ENCODE measurements at regions not wholly inside any gene's neighbourhood (a gene's known extent, or its start where the extent isn't known, plus 50 kb on each side); places are given as distances from the start of the nearest gene placed in this dataset.

- no peaks in the 10 kb centered on the region for H3K9me3 ChIP-seq (ENCODE audit: low read length)
- POLR2A ChIA-PET (ENCODE audit: unreplicated experiment) = no interaction called here
- H3K4me1 ChIP-seq (ENCODE audit: insufficient read depth, low read length) = no peaks in the 10 kb centered on the region
- no peaks in the 10 kb centered on the region for H3K27me3 ChIP-seq (ENCODE audit: low read length)
- H3K9me2 ChIP-seq (replicated peaks; ENCODE audit: low read length) = no peaks in the 10 kb centered on the region
- intact Hi-C loops (cut with micrococcal nuclease) = loop anchor here (1.0 to 10.0 kb wide), 9 partner anchors 199 to 1807 kb away; no protein-coding TSS in a partner anchor
- no peaks in the 10 kb centered on the region for H3K36me3 ChIP-seq (ENCODE audit: low read depth, low read length)
- no peak overlapping the region for H3K27ac ChIP-seq (ENCODE audit: low read length)
- H4K20me1 ChIP-seq (ENCODE audit: low read length) = no peaks in the 10 kb centered on the region
- no peak overlapping the region for H3K4me3 ChIP-seq (ENCODE audit: low read length)
- H3K79me2 ChIP-seq (ENCODE audit: low read length) = no peaks in the 10 kb centered on the region
- H2AFZ ChIP-seq (ENCODE audit: low read length) = no peak overlapping the region
- H3K4me2 ChIP-seq (ENCODE audit: low read length) = no peak overlapping the region
- ATAC-seq (peak; percentile 85), DNase-seq (peak; percentile 84)
- H3F3A ChIP-seq (ENCODE audit: low read length, unreplicated experiment) = no peaks in the 10 kb centered on the region
- CTCF ChIA-PET = no interaction called here
- no peak overlapping the region for H3K9ac ChIP-seq (ENCODE audit: low read length)
- TF ChIP-seq EZH2 (IDR thresholded peaks at IDR 0.05; ENCODE audit: low read length, unreplicated experiment) = no peak
- peak; percentile 93 for TF ChIP-seq CTCF (conservative IDR thresholded peaks at IDR 0.05; ENCODE audit: low read depth, low read length)
- no TSS peak for BruUV-seq (replicated peaks)
Measured at GRCh38 chr3:109731639-109732473, 394.5 kb upstream of the DPPA4 start.

GRCh38 chr3:109743981-109744380, 406.6 kb upstream of the DPPA4 start:
- BruUV-seq (replicated peaks) = no TSS peak
- POLR2A ChIA-PET (ENCODE audit: unreplicated experiment) = interaction anchor here (0.6 kb wide), 1 partner anchor 59 kb away, joined by 4 read pairs; no protein-coding TSS in a partner anchor
- Histone ChIP-seq H3K4me1 (ENCODE audit: insufficient read depth, low read length) (no peaks in the 10 kb centered on the region), H3K9me2 (replicated peaks; ENCODE audit: low read length) (no peaks in the 10 kb centered on the region), H3K4me3 (ENCODE audit: low read length) (no peak overlapping the region), H4K20me1 (ENCODE audit: low read length) (no peaks in the 10 kb centered on the region), H3F3A (ENCODE audit: low read length, unreplicated experiment) (no peaks in the 10 kb centered on the region), H3K4me2 (ENCODE audit: low read length) (no peak overlapping the region), H3K27me3 (ENCODE audit: low read length) (no peaks in the 10 kb centered on the region), H3K79me2 (ENCODE audit: low read length) (no peaks in the 10 kb centered on the region), H3K27ac (ENCODE audit: low read length) (no peak overlapping the region), H3K9ac (ENCODE audit: low read length) (no peak overlapping the region), H2AFZ (ENCODE audit: low read length) (no peak overlapping the region), H3K9me3 (ENCODE audit: low read length) (no peaks in the 10 kb centered on the region), H3K36me3 (ENCODE audit: low read depth, low read length) (no peaks in the 10 kb centered on the region)
- DNase-seq = no peak
- TF ChIP-seq EZH2phosphoT487 (IDR thresholded peaks at IDR 0.05; ENCODE audit: borderline replicate concordance, low read length) = no peak
- no peak for TF ChIP-seq CTCF (conservative IDR thresholded peaks at IDR 0.05; ENCODE audit: low read depth, low read length)
- no peak for TF ChIP-seq EZH2 (IDR thresholded peaks at IDR 0.05; ENCODE audit: low read length, unreplicated experiment)
- intact Hi-C loops (cut with micrococcal nuclease) = no loop called here
- CTCF ChIA-PET = no interaction called here
- no peak for ATAC-seq

DNA sequence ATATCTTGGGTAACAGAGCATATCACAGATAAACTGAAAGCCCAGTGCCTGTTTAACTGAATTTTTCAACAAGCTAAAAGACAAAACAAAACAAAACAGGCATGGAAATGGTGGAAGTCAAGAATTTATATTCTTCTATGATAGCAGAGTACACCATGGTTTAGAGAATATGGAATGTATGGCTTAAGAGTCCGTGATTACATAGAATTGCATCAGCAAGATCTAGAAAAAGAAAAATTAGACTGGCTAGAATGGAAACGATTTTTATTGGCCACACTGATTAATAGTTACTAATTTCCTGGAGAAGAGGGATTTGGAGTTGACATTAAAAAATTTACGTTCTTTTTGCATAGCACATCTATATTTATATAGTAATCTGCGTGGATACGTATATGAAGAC, 435.2 kb upstream of the DPPA4 start:
- H3K4me3 ChIP-seq (ENCODE audit: low read length) = no peak overlapping the region
- no TSS peak for BruUV-seq (replicated peaks)
- H3F3A ChIP-seq (ENCODE audit: low read length, unreplicated experiment) = no peaks in the 10 kb centered on the region
- DNase-seq (no peak), ATAC-seq (no peak)
- POLR2A ChIA-PET (ENCODE audit: unreplicated experiment) = no interaction called here
- H3K79me2 ChIP-seq (ENCODE audit: low read length) = no peaks in the 10 kb centered on the region
- no peak overlapping the region for H3K27ac ChIP-seq (ENCODE audit: low read length)
- CTCF ChIA-PET = no interaction called here
- 0 out of 2 replicates have a peak, but pooled peaks cover 4% of the 10 kb centered on the region for H3K9me3 ChIP-seq (ENCODE audit: low read length)
- no peaks in the 10 kb centered on the region for H3K27me3 ChIP-seq (ENCODE audit: low read length)
- no peak overlapping the region for H3K4me2 ChIP-seq (ENCODE audit: low read length)
- no peak overlapping the region for H3K9ac ChIP-seq (ENCODE audit: low read length)
- H3K4me1 ChIP-seq (ENCODE audit: insufficient read depth, low read length) = no peaks in the 10 kb centered on the region
- no peaks in the 10 kb centered on the region for H3K36me3 ChIP-seq (ENCODE audit: low read depth, low read length)
- TF ChIP-seq EZH2phosphoT487 (IDR thresholded peaks at IDR 0.05; ENCODE audit: borderline replicate concordance, low read length) = no peak
- TF ChIP-seq CTCF (conservative IDR thresholded peaks at IDR 0.05; ENCODE audit: low read depth, low read length) = no peak
- TF ChIP-seq EZH2 (IDR thresholded peaks at IDR 0.05; ENCODE audit: low read length, unreplicated experiment) = no peak
- H4K20me1 ChIP-seq (ENCODE audit: low read length) = no peaks in the 10 kb centered on the region
- intact Hi-C loops (cut with micrococcal nuclease) = no loop called here
- H2AFZ ChIP-seq (ENCODE audit: low read length) = no peak overlapping the region
- H3K9me2 ChIP-seq (replicated peaks; ENCODE audit: low read length) = no peaks in the 10 kb centered on the region

Measured in PC-3 (cell line).